Testis (tissue), 2 donors: ENCODE measurements at regions not wholly inside any gene's neighbourhood (a gene's known extent, or its start where the extent isn't known, plus 50 kb on each side); places are given as distances from the start of the nearest gene placed in this dataset.

ENCODE experiments used
- DNase-seq: peaks from one replicate; pipeline ENCODE4 v3.0.0-alpha.2; 2019
- H3K27ac ChIP-seq, 2 donors: fragments of 200-600 bp; sonication (generic); one replicate each; pipeline ENCODE4 v1.5.1; 2019
- H3K27me3 ChIP-seq: fragments of 200-600 bp; sonication (generic); one replicate; pipeline ENCODE4 v1.5.1; 2019
- H3K36me3 ChIP-seq: fragments of 200-600 bp; sonication (generic); one replicate; pipeline ENCODE4 v1.5.1; 2017; ENCODE audit warnings: low read depth; ENCODE audit errors: missing control alignments
- H3K4me1 ChIP-seq: fragments of 200-600 bp; sonication (generic); one replicate; pipeline ENCODE4 v1.5.1; 2019
- H3K4me3 ChIP-seq, 2 donors: fragments of 200-600 bp; sonication (generic); one replicate each; pipeline ENCODE4 v1.5.1; 2017 to 2019
- H3K9me3 ChIP-seq: fragments of 200-600 bp; sonication (generic); one replicate; pipeline ENCODE4 v1.5.1; 2017
- CTCF ChIP-seq, 3 experiments: fragments of 450-650 bp in 2 of 3; fragments of 200-600 bp in 1 of 3; sonication (generic) in 1 of 3; IDR thresholded peaks; one replicate each; pipeline ENCODE4 v1.5.1; 2016 to 2019; ENCODE audit warnings: antibody characterized with exemption in 3 of 3, mild to moderate bottlenecking in 2 of 3, moderate library complexity in 1 of 3
- POLR2A ChIP-seq: fragments of 450-650 bp; IDR thresholded peaks from one replicate; pipeline ENCODE4 v1.6.1; 2017; ENCODE audit warnings: antibody characterized with exemption, mild to moderate bottlenecking, moderate library complexity
- WGBS, 2 donors: methylation state at CpG; one replicate each; pipeline ENCODE4 v1.1.5; 2018; 5-methylcytosine and 5-hydroxymethylcytosine counted together
- intact Hi-C: fragments of 100-400 bp; cut with DNase I; formaldehyde crosslinking; loops from one replicate; pipeline ENCODE4 v1.15.1; 2023; ENCODE audit warnings: low total_unique reads

- Histone ChIP-seq H3K4me3 (no peak overlapping the region), H3K4me1 (no peaks in the 10 kb centered on the region), H3K36me3 (no peaks in the 10 kb centered on the region), H3K9me3 (no peaks in the 10 kb centered on the region), H3K27ac (no peak overlapping the region), H3K27me3 (no peaks in the 10 kb centered on the region)
- TF ChIP-seq CTCF (IDR thresholded peaks at IDR 0.05) (no peak), POLR2A (no peak)
- 83 to 94% methylated on average over 4 of the region's 4 CpGs for WGBS, 2 donors
- DNase-seq = no peak
- intact Hi-C loops = no loop called here
Observed at GRCh38 chr2:240336820-240337427, 98.5 kb upstream of the GPC1 start.

- Histone ChIP-seq H3K27me3 (no peaks in the 10 kb centered on the region), H3K4me1 (no peaks in the 10 kb centered on the region), H3K36me3 (no peaks in the 10 kb centered on the region), H3K9me3 (no peaks in the 10 kb centered on the region), H3K27ac (no peak overlapping the region), H3K4me3 (no peak overlapping the region)
- TF ChIP-seq POLR2A (no peak), CTCF (IDR thresholded peaks at IDR 0.05) (no peak)
- WGBS, 2 donors = 76 to 88% methylated on average over 2 of the region's 2 CpGs
- intact Hi-C loops = no loop called here
- no peak for DNase-seq
Observed at GRCh38 chr2:240338274-240338673, 97.2 kb upstream of the GPC1 start.

- DNase-seq = no peak
- H3K4me3 ChIP-seq = no peak overlapping the region
- no peaks in the 10 kb centered on the region for H3K27me3 ChIP-seq
- intact Hi-C loops = no loop called here
- H3K9me3 ChIP-seq = no peaks in the 10 kb centered on the region
- H3K36me3 ChIP-seq = no peaks in the 10 kb centered on the region
- WGBS, 2 donors = 80 to 81% methylated on average over 1 to 24 of the region's 24 CpGs
- H3K27ac ChIP-seq = no peak overlapping the region
- TF ChIP-seq POLR2A = no peak
- no peak for TF ChIP-seq CTCF (IDR thresholded peaks at IDR 0.05)
- H3K4me1 ChIP-seq = no peaks in the 10 kb centered on the region
Observed at GRCh38 chr2:240339411-240340360, 95.8 kb upstream of the GPC1 start.

- H3K27me3 ChIP-seq = no peaks in the 10 kb centered on the region
Observed at GRCh38 chr2:240340361-240340761, 95.1 kb upstream of the GPC1 start.

More at GRCh38 chr2:240340361-240340761, 95.1 kb upstream of the GPC1 start:
- intact Hi-C loops = no loop called here
- 97% methylated on average over 14 of the region's 14 CpGs; no CpG with 5 or more reads in 1 of the 2 donors for WGBS, 2 donors
- no peak for DNase-seq
- Histone ChIP-seq H3K9me3 (no peaks in the 10 kb centered on the region), H3K4me3 (no peak overlapping the region), H3K27ac (no peak overlapping the region), H3K36me3 (no peaks in the 10 kb centered on the region), H3K4me1 (no peaks in the 10 kb centered on the region)
- no peak for TF ChIP-seq CTCF (IDR thresholded peaks at IDR 0.05)
- no peak for TF ChIP-seq POLR2A
